Sigmoid colon (tissue), 4 donors: ENCODE measurements at regions not wholly inside any gene's neighbourhood (a gene's known extent, or its start where the extent isn't known, plus 50 kb on each side); places are given as distances from the start of the nearest gene placed in this dataset.

Experiments used
- EP300 ChIP-seq, 4 donors: sonication (generic); formaldehyde crosslinking; IDR thresholded peaks; one replicate each; pipeline ENCODE4 v1.6.1; 2017; ENCODE audit warnings: antibody characterized with exemption in 4 of 4
- TF ChIP-seq, protein P1 (sequence below), 4 experiments: fragments of 450-650 bp in 3 of 4; fragments of 200-600 bp in 1 of 4; IDR thresholded peaks; one replicate each; pipeline ENCODE4 v1.5.1; 2016 to 2019; ENCODE audit warnings: antibody characterized with exemption in 4 of 4, mild to moderate bottlenecking in 3 of 4, moderate library complexity in 2 of 4

DNA sequence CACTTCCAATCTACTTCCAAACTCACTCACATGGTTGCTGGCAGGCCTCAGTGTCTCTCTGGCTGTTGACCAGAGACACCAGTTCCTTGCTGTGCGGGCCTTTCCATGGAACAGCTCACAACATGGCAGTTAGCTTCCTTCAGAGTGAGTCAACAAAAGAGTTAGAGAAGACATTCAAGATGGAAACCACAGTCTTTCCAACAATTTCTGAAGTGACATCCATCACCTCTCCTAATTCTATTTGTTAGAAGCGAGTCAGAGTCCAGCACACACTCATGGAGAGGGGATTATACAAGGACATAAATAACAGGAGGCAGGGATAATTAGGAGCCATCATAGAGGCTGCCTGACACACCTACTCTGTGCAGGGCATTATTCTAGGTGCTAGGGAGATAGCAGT lies 62.5 kb upstream of the TMEM164 start:
- no peak for TF ChIP-seq EP300 (IDR thresholded peaks at IDR 0.05)
- TF ChIP-seq, protein P1, sequence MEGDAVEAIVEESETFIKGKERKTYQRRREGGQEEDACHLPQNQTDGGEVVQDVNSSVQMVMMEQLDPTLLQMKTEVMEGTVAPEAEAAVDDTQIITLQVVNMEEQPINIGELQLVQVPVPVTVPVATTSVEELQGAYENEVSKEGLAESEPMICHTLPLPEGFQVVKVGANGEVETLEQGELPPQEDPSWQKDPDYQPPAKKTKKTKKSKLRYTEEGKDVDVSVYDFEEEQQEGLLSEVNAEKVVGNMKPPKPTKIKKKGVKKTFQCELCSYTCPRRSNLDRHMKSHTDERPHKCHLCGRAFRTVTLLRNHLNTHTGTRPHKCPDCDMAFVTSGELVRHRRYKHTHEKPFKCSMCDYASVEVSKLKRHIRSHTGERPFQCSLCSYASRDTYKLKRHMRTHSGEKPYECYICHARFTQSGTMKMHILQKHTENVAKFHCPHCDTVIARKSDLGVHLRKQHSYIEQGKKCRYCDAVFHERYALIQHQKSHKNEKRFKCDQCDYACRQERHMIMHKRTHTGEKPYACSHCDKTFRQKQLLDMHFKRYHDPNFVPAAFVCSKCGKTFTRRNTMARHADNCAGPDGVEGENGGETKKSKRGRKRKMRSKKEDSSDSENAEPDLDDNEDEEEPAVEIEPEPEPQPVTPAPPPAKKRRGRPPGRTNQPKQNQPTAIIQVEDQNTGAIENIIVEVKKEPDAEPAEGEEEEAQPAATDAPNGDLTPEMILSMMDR (IDR thresholded peaks at IDR 0.05) = no peak
